Right lobe of liver (tissue), 4 donors: ENCODE measurements at regions not wholly inside any gene's neighbourhood (a gene's known extent, or its start where the extent isn't known, plus 50 kb on each side); places are given as distances from the start of the nearest gene placed in this dataset.

Source experiments
- POLR2A ChIP-seq: fragments of 450-650 bp; IDR thresholded peaks from one replicate; pipeline ENCODE4 v1.6.1; 2017; ENCODE audit warnings: antibody characterized with exemption, mild to moderate bottlenecking
- TF ChIP-seq, protein P1 (sequence below), 4 donors: fragments of 200-600 bp in 3 of 4; fragments of 450-650 bp in 1 of 4; IDR thresholded peaks; one replicate each; pipeline versions ENCODE4 v1.5.1 to v1.8.0; 2016 to 2022; ENCODE audit warnings: antibody characterized with exemption in 4 of 4, mild to moderate bottlenecking in 2 of 4
- donor health status: DM: no; HTN: no; CAD: no.
- donor health status: DM: no; HTN: no; CAD: no.
- donor health status: DM: no; HTN: yes; CAD: no.

DNA sequence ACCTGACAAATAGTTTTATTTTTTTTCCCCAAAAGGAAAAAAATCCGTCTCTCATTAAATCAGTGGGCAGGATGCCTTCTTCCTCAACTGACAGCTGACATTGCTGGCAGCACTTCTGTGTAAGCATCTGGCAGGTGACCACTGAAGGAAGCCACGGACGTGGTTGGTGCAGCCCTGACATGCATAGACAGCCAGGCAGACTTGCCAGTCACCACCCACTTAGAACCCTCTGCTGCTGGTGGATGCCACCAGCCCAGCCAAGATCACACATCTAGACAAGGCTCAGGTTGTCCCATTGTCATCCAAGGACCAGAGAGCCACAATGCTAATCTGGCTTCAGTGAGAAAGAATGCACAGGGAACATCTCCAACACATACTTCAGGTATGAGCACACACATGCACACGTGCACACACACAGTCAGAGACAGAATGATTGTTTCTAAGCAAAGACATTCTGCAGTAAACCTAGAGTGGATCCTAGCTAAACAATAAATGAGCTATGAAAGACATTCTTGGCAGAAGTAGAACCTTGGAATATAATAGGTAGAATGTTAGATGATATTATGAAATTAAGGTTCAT is 49.8 kb upstream of the BMAL1 start:
- TF ChIP-seq, protein P1, sequence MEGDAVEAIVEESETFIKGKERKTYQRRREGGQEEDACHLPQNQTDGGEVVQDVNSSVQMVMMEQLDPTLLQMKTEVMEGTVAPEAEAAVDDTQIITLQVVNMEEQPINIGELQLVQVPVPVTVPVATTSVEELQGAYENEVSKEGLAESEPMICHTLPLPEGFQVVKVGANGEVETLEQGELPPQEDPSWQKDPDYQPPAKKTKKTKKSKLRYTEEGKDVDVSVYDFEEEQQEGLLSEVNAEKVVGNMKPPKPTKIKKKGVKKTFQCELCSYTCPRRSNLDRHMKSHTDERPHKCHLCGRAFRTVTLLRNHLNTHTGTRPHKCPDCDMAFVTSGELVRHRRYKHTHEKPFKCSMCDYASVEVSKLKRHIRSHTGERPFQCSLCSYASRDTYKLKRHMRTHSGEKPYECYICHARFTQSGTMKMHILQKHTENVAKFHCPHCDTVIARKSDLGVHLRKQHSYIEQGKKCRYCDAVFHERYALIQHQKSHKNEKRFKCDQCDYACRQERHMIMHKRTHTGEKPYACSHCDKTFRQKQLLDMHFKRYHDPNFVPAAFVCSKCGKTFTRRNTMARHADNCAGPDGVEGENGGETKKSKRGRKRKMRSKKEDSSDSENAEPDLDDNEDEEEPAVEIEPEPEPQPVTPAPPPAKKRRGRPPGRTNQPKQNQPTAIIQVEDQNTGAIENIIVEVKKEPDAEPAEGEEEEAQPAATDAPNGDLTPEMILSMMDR (IDR thresholded peaks at IDR 0.05): no peak
- TF ChIP-seq POLR2A: no peak
